H9 (cell line): ENCODE measurements at regions not wholly inside any gene's neighbourhood (a gene's known extent, or its start where the extent isn't known, plus 50 kb on each side); places are given as distances from the start of the nearest gene placed in this dataset.

Experiments used
- DNase-seq: peaks from one replicate; pipeline ENCODE4 v3.0.0-alpha.2; 2017
- H2AFZ ChIP-seq: one replicate; pipeline ENCODE4 v1.6.1; 2013; ENCODE audit warnings: mild to moderate bottlenecking, low read length, control low read depth, moderate library complexity
- H2AK5ac ChIP-seq: 2 replicates; pipeline ENCODE4 v1.6.1; 2013; ENCODE audit warnings: low read length, control low read depth, mixed read lengths; ENCODE audit not compliant: insufficient read length
- H2BK120ac ChIP-seq: one replicate; pipeline ENCODE4 v1.6.1; 2013; ENCODE audit warnings: low read depth, mild to moderate bottlenecking, low read length, control low read depth, inconsistent platforms; ENCODE audit not compliant: poor library complexity, severe bottlenecking
- H2BK12ac ChIP-seq: 2 replicates; pipeline ENCODE4 v1.6.1; 2013; ENCODE audit warnings: low read length, control low read depth, mixed read lengths, low read depth; ENCODE audit not compliant: insufficient read length
- H2BK15ac ChIP-seq: 2 replicates; pipeline ENCODE4 v1.6.1; 2013; ENCODE audit warnings: low read depth, low read length, control low read depth
- H2BK20ac ChIP-seq: one replicate; pipeline ENCODE4 v1.6.1; 2013; ENCODE audit warnings: low read depth, mild to moderate bottlenecking, low read length, control low read depth, inconsistent platforms; ENCODE audit not compliant: poor library complexity, severe bottlenecking
- H2BK5ac ChIP-seq: 2 replicates; pipeline ENCODE4 v1.6.1; 2013; ENCODE audit warnings: low read length, control low read depth, mixed read lengths; ENCODE audit not compliant: insufficient read length
- H3K14ac ChIP-seq: 2 replicates; pipeline ENCODE4 v1.6.1; 2013; ENCODE audit warnings: low read length, control low read depth; ENCODE audit not compliant: insufficient read depth
- H3K18ac ChIP-seq: 2 replicates; pipeline ENCODE4 v1.6.1; 2013; ENCODE audit warnings: low read depth, mild to moderate bottlenecking, mixed read lengths, low read length, control low read depth; ENCODE audit not compliant: insufficient read length
- H3K23ac ChIP-seq: 2 replicates; pipeline ENCODE4 v1.6.1; 2013; ENCODE audit warnings: low read length, control low read depth, mixed read lengths, low read depth; ENCODE audit not compliant: insufficient read length
- H3K23me2 ChIP-seq: 2 replicates; pipeline ENCODE4 v1.6.1; 2013; ENCODE audit warnings: low read depth, mild to moderate bottlenecking, mixed read lengths, low read length, control low read depth; ENCODE audit not compliant: insufficient read length, poor library complexity, severe bottlenecking
- H3K27ac ChIP-seq: 2 replicates; pipeline ENCODE4 v1.5.1; 2013; ENCODE audit warnings: low read length, control low read depth, mixed read lengths, low read depth; ENCODE audit not compliant: insufficient read length
- H3K27me3 ChIP-seq: 2 replicates; pipeline ENCODE4 v1.6.1; 2013; ENCODE audit warnings: low read length, control low read depth, inconsistent platforms; ENCODE audit not compliant: insufficient read depth
- H3K4ac ChIP-seq: 2 replicates; pipeline ENCODE4 v1.6.1; 2013; ENCODE audit warnings: low read depth, mild to moderate bottlenecking, control low read depth, inconsistent platforms, low read length, moderate library complexity
- H3K4me1 ChIP-seq: 2 replicates; pipeline ENCODE4 v1.6.1; 2013; ENCODE audit warnings: low read length, control low read depth, inconsistent platforms; ENCODE audit not compliant: insufficient read depth
- H3K4me2 ChIP-seq: 2 replicates; pipeline ENCODE4 v1.6.1; 2013; ENCODE audit warnings: low read length, control low read depth, mixed read lengths; ENCODE audit not compliant: insufficient read length, insufficient read depth
- H3K56ac ChIP-seq: 2 replicates; pipeline ENCODE4 v1.6.1; 2013; ENCODE audit warnings: low read depth, mild to moderate bottlenecking, mixed read lengths, low read length, control low read depth; ENCODE audit not compliant: insufficient read length
- H3K79me1 ChIP-seq: 2 replicates; pipeline ENCODE4 v1.6.1; 2013; ENCODE audit warnings: low read depth, mild to moderate bottlenecking, moderate library complexity, low read length, control low read depth, inconsistent platforms; ENCODE audit not compliant: insufficient read depth, poor library complexity, severe bottlenecking
- H3K79me2 ChIP-seq: 2 replicates; pipeline ENCODE4 v1.6.1; 2013; ENCODE audit warnings: low read length, control low read depth, inconsistent platforms; ENCODE audit not compliant: insufficient read depth
- H3K9ac ChIP-seq: 2 replicates; pipeline ENCODE4 v1.6.1; 2013; ENCODE audit warnings: low read length, control low read depth, mixed read lengths; ENCODE audit not compliant: insufficient read length; ENCODE audit errors: extremely low read depth
- H3K9me3 ChIP-seq: one replicate; pipeline ENCODE4 v1.6.1; 2013; ENCODE audit warnings: low read depth, low read length, inconsistent platforms; ENCODE audit not compliant: control insufficient read depth
- H3T11ph ChIP-seq: one replicate; pipeline ENCODE4 v1.6.1; 2013; ENCODE audit warnings: mild to moderate bottlenecking, low read length, control low read depth, inconsistent platforms
- H4K20me1 ChIP-seq: one replicate; pipeline ENCODE4 v1.6.1; 2013; ENCODE audit not compliant: control insufficient read depth, insufficient read length, insufficient read depth
- H4K5ac ChIP-seq: 2 replicates; pipeline ENCODE4 v1.6.1; 2013; ENCODE audit warnings: low read depth, mild to moderate bottlenecking, mixed read lengths, low read length, control low read depth; ENCODE audit not compliant: insufficient read length
- H4K8ac ChIP-seq: replicated peaks from 2 replicates; pipeline ENCODE4 v1.6.1; 2013; ENCODE audit warnings: low read length, control low read depth, mixed read lengths, low read depth; ENCODE audit not compliant: insufficient read length
- H4K91ac ChIP-seq: 2 replicates; pipeline ENCODE4 v1.6.1; 2013; ENCODE audit warnings: low read depth, mild to moderate bottlenecking, moderate library complexity, mixed read lengths, low read length, control low read depth; ENCODE audit not compliant: insufficient read length
- H3K27ac Mint-ChIP-seq, 3 experiments: 2 replicates in 2 of 3; 3 replicates in 1 of 3; pipeline ENCODE4 v1.8.0; 2020 to 2021; ENCODE audit warnings: mixed read lengths in 3 of 3, mild to moderate bottlenecking in 1 of 3, moderate library complexity in 1 of 3
- H3K27me3 Mint-ChIP-seq: 2 replicates; pipeline ENCODE4 v1.8.0; 2021; ENCODE audit warnings: low read depth, mild to moderate bottlenecking, moderate library complexity, mixed read lengths
- H3K36me3 Mint-ChIP-seq, 3 experiments: 2 replicates in 2 of 3; 3 replicates in 1 of 3; pipeline ENCODE4 v1.8.0; 2020 to 2021; ENCODE audit warnings: low read depth in 3 of 3, mixed read lengths in 3 of 3; ENCODE audit not compliant: insufficient read depth in 1 of 3
- H3K4me1 Mint-ChIP-seq, 2 experiments: 2 replicates each; pipeline ENCODE4 v1.8.0; 2020; ENCODE audit warnings: mixed read lengths in 2 of 2
- H3K4me3 Mint-ChIP-seq, 2 experiments: 2 replicates in 1 of 2; 3 replicates in 1 of 2; pipeline ENCODE4 v1.8.0; 2020 to 2021; ENCODE audit warnings: mild to moderate bottlenecking in 2 of 2, mixed read lengths in 2 of 2, moderate library complexity in 1 of 2
- H3K9me3 Mint-ChIP-seq, 2 experiments: 2 replicates in 1 of 2; 3 replicates in 1 of 2; pipeline ENCODE4 v1.8.0; 2020; ENCODE audit warnings: mild to moderate bottlenecking in 2 of 2, mixed read lengths in 2 of 2, moderate library complexity in 1 of 2
- WGBS: extraction: QIAGEN DNeasy Blood & Tissue Kit; methylation state at CpG from one replicate; pipeline ENCODE4 v1.1.7; 2013; ENCODE audit warnings: missing lambda C conversion rate, low lambda C conversion rate, mixed read lengths; ENCODE audit not compliant: insufficient read length; ENCODE audit errors: extremely low coverage; 5-methylcytosine and 5-hydroxymethylcytosine counted together
- TF ChIP-seq, protein P1 (sequence below): fragments of 200-600 bp; sonication (generic); conservative IDR thresholded peaks from 3 replicates; pipeline ENCODE4 v1.8.0; 2021; ENCODE audit warnings: antibody characterized with exemption, mild to moderate bottlenecking

DNA sequence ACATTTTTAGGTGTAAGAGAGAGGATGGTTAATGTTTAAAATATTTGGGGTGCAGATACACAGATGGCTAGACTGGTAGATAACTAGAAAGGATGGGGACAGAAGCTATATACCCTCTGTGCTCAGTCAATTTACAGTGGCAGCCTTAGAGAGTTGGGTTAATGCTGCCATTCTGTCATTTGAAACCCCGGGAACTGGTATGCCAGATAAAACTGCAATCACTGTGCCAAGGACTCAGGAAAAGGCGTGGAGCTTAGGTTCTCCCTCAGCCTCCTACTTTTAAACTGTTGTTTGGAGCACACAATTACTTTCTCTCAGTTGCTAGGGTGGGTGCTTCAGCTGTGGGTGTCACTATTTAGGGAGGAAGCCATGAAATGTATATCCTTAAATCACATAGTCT lies 90.0 kb upstream of the HNRNPU start:
- H3K56ac ChIP-seq = no peak overlapping the region
- no peak overlapping the region for H4K5ac ChIP-seq
- Mint-ChIP-seq H3K36me3 (no peaks in the 10 kb centered on the region), H3K4me1 (peaks cover 0 to 5% of the 10 kb centered on the region in 2 experiments; a peak in 1 of 4 replicates), H3K27ac (peak overlapping the region in 1 of 3 experiments; percentile 20; a peak in 1 of 7 replicates), H3K27me3 (no peaks in the 10 kb centered on the region; the same call in 1 of the 2 replicates), H3K9me3 (no peaks in the 10 kb centered on the region), H3K4me3 (no peak overlapping the region)
- no peaks in the 10 kb centered on the region for H3K4me1 ChIP-seq
- H2BK12ac ChIP-seq = no peak overlapping the region
- H3K27ac ChIP-seq = no peak overlapping the region
- no peaks in the 10 kb centered on the region for H3K79me1 ChIP-seq
- H2AK5ac ChIP-seq = no peak overlapping the region
- no peak overlapping the region for H2BK15ac ChIP-seq
- H2BK5ac ChIP-seq = no peak overlapping the region
- no peaks in the 10 kb centered on the region for H3K23me2 ChIP-seq
- no peak overlapping the region for H3K4me2 ChIP-seq
- TF ChIP-seq, protein P1, sequence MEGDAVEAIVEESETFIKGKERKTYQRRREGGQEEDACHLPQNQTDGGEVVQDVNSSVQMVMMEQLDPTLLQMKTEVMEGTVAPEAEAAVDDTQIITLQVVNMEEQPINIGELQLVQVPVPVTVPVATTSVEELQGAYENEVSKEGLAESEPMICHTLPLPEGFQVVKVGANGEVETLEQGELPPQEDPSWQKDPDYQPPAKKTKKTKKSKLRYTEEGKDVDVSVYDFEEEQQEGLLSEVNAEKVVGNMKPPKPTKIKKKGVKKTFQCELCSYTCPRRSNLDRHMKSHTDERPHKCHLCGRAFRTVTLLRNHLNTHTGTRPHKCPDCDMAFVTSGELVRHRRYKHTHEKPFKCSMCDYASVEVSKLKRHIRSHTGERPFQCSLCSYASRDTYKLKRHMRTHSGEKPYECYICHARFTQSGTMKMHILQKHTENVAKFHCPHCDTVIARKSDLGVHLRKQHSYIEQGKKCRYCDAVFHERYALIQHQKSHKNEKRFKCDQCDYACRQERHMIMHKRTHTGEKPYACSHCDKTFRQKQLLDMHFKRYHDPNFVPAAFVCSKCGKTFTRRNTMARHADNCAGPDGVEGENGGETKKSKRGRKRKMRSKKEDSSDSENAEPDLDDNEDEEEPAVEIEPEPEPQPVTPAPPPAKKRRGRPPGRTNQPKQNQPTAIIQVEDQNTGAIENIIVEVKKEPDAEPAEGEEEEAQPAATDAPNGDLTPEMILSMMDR = no peak
- no peak overlapping the region for H2BK20ac ChIP-seq
- no peaks in the 10 kb centered on the region for H4K20me1 ChIP-seq
- H2AFZ ChIP-seq = no peak overlapping the region
- DNase-seq = no peak
- H3K14ac ChIP-seq = no peak overlapping the region
- no peaks in the 10 kb centered on the region for H3K9me3 ChIP-seq
- H3K79me2 ChIP-seq = no peaks in the 10 kb centered on the region
- H3K18ac ChIP-seq = no peak overlapping the region
- no peaks in the 10 kb centered on the region for H3K27me3 ChIP-seq
- H3K23ac ChIP-seq = no peak overlapping the region
- H4K91ac ChIP-seq = no peak overlapping the region
- no peak overlapping the region for H2BK120ac ChIP-seq
- no peak overlapping the region for H4K8ac ChIP-seq
- no peak overlapping the region for H3T11ph ChIP-seq
- no peak overlapping the region for H3K9ac ChIP-seq
- H3K4ac ChIP-seq = no peak overlapping the region
- no CpG with 5 or more reads among the region's 2 CpGs for WGBS
